Loucy (cell line): ENCODE measurements at regions not wholly inside any gene's neighbourhood (a gene's known extent, or its start where the extent isn't known, plus 50 kb on each side); places are given as distances from the start of the nearest gene placed in this dataset.

ENCODE experiments used
- H2AFZ ChIP-seq: fragments of 200-600 bp; sonication (generic); 2 replicates; pipeline ENCODE4 v1.6.0; 2016; ENCODE audit warnings: antibody characterized with exemption, mild to moderate bottlenecking, low read length, moderate library complexity
- H3F3A ChIP-seq: fragments of 200-600 bp; 2 replicates; pipeline ENCODE4 v1.6.0; 2016; ENCODE audit warnings: antibody characterized with exemption, low read depth, mild to moderate bottlenecking
- H3K27me3 ChIP-seq: fragments of 200-600 bp; sonication (generic); 2 replicates; pipeline ENCODE4 v1.6.1; 2014; ENCODE audit warnings: low read length, mild to moderate bottlenecking; ENCODE audit not compliant: insufficient read depth, poor library complexity, severe bottlenecking
- H3K36me3 ChIP-seq: fragments of 200-600 bp; sonication (generic); 2 replicates; pipeline ENCODE4 v1.6.1; 2016; ENCODE audit warnings: low read length; ENCODE audit not compliant: insufficient read depth
- H3K4me1 ChIP-seq: fragments of 200-600 bp; sonication (generic); 2 replicates; pipeline ENCODE4 v1.5.1; 2014; ENCODE audit warnings: low read length, mild to moderate bottlenecking; ENCODE audit not compliant: insufficient read depth, poor library complexity, severe bottlenecking
- H3K4me2 ChIP-seq: fragments of 200-600 bp; sonication (generic); 2 replicates; pipeline ENCODE4 v1.6.0; 2014; ENCODE audit warnings: antibody characterized with exemption, low read length, low read depth, mild to moderate bottlenecking; ENCODE audit not compliant: poor library complexity, severe bottlenecking
- H3K4me3 ChIP-seq: fragments of 200-600 bp; sonication (generic); 2 replicates; pipeline ENCODE4 v1.5.1; 2014; ENCODE audit warnings: low read length, mild to moderate bottlenecking, mixed read lengths; ENCODE audit not compliant: poor library complexity, severe bottlenecking
- H3K79me2 ChIP-seq: fragments of 200-600 bp; sonication (generic); 2 replicates; pipeline ENCODE4 v1.6.1; 2014; ENCODE audit warnings: low read length; ENCODE audit not compliant: insufficient read depth
- H3K9ac ChIP-seq: fragments of 200-600 bp; sonication (generic); 2 replicates; pipeline ENCODE4 v1.6.0; 2014; ENCODE audit warnings: mild to moderate bottlenecking, low read depth, low read length, moderate library complexity; ENCODE audit not compliant: poor library complexity, severe bottlenecking
- H3K9me2 ChIP-seq: fragments of 200-600 bp; sonication (generic); replicated peaks from 2 replicates; pipeline ENCODE4 v1.6.1; 2016; ENCODE audit warnings: low read depth, low read length, mixed read lengths
- H3K9me3 ChIP-seq: fragments of 200-600 bp; sonication (generic); 2 replicates; pipeline ENCODE4 v1.6.1; 2014; ENCODE audit warnings: mild to moderate bottlenecking, antibody characterized with exemption, low read length, low read depth; ENCODE audit not compliant: insufficient read depth
- H4K20me1 ChIP-seq: fragments of 200-600 bp; sonication (generic); 2 replicates; pipeline ENCODE4 v1.6.0; 2014; ENCODE audit warnings: antibody characterized with exemption, low read length, mild to moderate bottlenecking; ENCODE audit not compliant: insufficient read depth, poor library complexity, severe bottlenecking
- CTCF ChIP-seq: fragments of 200-600 bp; sonication (generic); conservative IDR thresholded peaks from 2 replicates; pipeline ENCODE4 v1.5.1; 2014; ENCODE audit warnings: mild to moderate bottlenecking, antibody characterized with exemption, low read length
- EZH2phosphoT487 ChIP-seq: fragments of 200-600 bp; IDR thresholded peaks from 2 replicates; pipeline ENCODE4 v1.6.1; 2018; ENCODE audit warnings: antibody characterized with exemption, mild to moderate bottlenecking, moderate library complexity, borderline replicate concordance

DNA sequence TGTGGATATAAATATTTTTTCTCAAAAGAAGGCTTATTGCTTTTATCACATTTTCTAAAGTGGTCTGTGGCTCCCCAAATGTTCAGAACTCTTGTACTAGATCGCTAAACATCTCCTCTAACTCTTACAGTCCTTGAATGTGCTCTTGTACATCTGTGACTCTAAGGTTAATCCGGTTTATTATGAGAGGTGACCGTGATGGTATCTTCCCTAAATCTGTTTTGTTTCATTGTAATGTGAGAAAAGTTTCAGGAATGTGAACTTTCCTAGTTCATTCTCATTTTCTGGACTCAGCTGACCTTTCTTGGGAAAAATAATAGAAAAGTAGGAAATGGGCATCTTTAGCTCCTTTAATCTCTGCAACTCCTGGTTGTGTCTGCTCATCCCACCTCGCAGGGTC lies 94.5 kb upstream of the CD180 start:
- H3K79me2 ChIP-seq = no peaks in the 10 kb centered on the region
- H3K9me2 ChIP-seq = no peaks in the 10 kb centered on the region
- no peaks in the 10 kb centered on the region for H3F3A ChIP-seq
- no peak overlapping the region for H3K9ac ChIP-seq
- TF ChIP-seq EZH2phosphoT487 (no peak), CTCF (no peak)
- H3K4me1 ChIP-seq = peaks cover 9% of the 10 kb centered on the region
- H3K36me3 ChIP-seq = no peaks in the 10 kb centered on the region
- H3K4me3 ChIP-seq = no peak overlapping the region
- no peaks in the 10 kb centered on the region for H4K20me1 ChIP-seq
- no peak overlapping the region for H3K4me2 ChIP-seq
- H3K9me3 ChIP-seq = no peaks in the 10 kb centered on the region
- no peaks in the 10 kb centered on the region for H3K27me3 ChIP-seq
- 0 out of 2 replicates have a peak overlapping the region, but pooled peaks have one; percentile 29 for H2AFZ ChIP-seq

- no peaks in the 10 kb centered on the region for H3F3A ChIP-seq
- H3K9me2 ChIP-seq = no peaks in the 10 kb centered on the region
- no peaks in the 10 kb centered on the region for H3K9me3 ChIP-seq
- H3K4me2 ChIP-seq = no peak overlapping the region
- H3K36me3 ChIP-seq = no peaks in the 10 kb centered on the region
- peaks cover 9% of the 10 kb centered on the region for H3K4me1 ChIP-seq
- 0 out of 2 replicates have a peak overlapping the region, but pooled peaks have one; percentile 29 for H2AFZ ChIP-seq
- TF ChIP-seq CTCF = no peak
- H3K9ac ChIP-seq = no peak overlapping the region
- no peak overlapping the region for H3K4me3 ChIP-seq
- H4K20me1 ChIP-seq = no peaks in the 10 kb centered on the region
- H3K27me3 ChIP-seq = no peaks in the 10 kb centered on the region
- no peaks in the 10 kb centered on the region for H3K79me2 ChIP-seq
Observed at GRCh38 chr5:67290655-67291054, 94.1 kb upstream of the CD180 start.

- no peak overlapping the region for H3K9ac ChIP-seq
- H3K79me2 ChIP-seq = no peaks in the 10 kb centered on the region
- no peaks in the 10 kb centered on the region for H3K9me2 ChIP-seq
- no peaks in the 10 kb centered on the region for H3K9me3 ChIP-seq
- no peak for TF ChIP-seq CTCF
- no peak for TF ChIP-seq EZH2phosphoT487
- no peak overlapping the region for H3K4me3 ChIP-seq
- no peaks in the 10 kb centered on the region for H3F3A ChIP-seq
- H3K36me3 ChIP-seq = no peaks in the 10 kb centered on the region
- H4K20me1 ChIP-seq = no peaks in the 10 kb centered on the region
- H3K4me1 ChIP-seq = peaks cover 9% of the 10 kb centered on the region
- no peak overlapping the region for H3K4me2 ChIP-seq
- H2AFZ ChIP-seq = no peak overlapping the region
- H3K27me3 ChIP-seq = no peaks in the 10 kb centered on the region
Observed at GRCh38 chr5:67289763-67290521, 93.3 kb upstream of the CD180 start.
